NCI-H1092 treated with DMSO at 0.1 percent for 48 hours (cell line): ENCODE measurements at regions not wholly inside any gene's neighbourhood (a gene's known extent, or its start where the extent isn't known, plus 50 kb on each side); places are given as distances from the start of the nearest gene placed in this dataset.

ENCODE experiments used
- DNase-seq: peaks from one replicate; lab custom pipeline; 2025; lab: John Stamatoyannopoulos, UW

DNA sequence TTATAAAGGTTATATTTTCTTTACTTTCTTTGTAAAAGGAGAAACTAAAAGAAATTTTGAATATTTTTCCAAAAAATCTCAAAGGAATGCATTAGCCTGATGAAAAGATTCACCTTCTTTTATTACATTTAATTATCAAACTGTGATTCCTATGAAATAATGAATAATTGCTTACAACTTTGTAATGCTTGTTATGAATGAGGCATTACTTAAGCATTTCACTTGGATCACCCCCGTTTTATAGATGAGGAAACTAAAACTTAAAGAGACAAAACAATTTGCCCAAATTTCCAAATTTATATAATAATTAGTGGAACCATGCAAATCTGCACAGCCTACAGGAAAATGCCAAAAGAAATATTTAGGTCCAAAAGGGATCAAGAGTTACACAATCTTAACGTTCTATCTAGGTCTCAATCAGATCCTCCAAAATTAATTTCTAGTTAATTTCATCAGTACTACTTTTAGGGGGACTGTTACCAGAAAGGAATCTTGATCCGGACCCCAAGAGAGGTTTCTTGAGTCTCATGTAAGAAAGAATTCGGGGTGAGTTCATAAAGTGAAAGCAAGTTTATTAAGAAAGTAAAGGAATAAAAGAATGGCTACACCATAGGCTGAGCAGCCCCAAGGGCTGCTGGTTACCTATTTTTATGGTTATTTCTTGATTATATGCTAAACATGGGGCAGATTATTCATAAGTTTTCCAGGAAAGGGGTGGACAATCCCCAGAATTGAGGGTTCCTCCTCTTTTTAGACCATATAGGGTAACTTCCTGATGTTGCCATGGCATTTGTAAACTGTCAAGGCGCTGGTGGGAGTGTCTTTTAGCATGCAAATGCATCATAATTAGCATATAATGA lies 288.0 kb downstream of the ADGB start:
- DNase-seq: no peak

DNA sequence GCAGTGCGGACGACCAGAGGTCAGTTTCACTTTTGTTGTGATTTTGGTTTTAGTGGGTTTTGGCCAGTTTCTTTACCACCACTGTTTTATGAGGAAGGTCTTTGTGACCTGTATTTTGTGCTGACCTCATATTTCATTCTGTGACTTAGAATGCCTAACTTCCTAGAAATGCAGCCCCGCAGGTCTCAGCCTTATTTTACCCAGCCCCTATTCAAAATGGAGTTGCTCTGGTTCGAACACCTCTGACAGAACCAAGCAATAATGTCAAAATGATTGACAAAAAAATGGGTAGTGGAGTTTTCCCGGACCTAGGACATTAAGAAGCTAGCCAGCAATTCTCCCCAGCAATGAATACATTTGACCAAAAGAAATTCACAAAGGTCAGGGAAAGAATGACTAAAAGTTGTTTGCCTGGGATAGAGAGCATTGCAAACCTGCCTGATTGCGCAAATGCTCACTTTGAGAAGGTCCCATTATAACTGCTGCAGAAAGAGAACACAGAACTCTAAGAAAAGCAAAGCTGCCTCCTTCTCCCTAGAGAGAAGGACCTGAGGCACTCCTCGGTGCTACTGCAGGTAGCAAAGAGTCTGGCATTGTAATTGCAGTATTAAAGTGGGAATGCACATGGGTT lies 288.8 kb downstream of the ADGB start:
- DNase-seq: no peak

DNA sequence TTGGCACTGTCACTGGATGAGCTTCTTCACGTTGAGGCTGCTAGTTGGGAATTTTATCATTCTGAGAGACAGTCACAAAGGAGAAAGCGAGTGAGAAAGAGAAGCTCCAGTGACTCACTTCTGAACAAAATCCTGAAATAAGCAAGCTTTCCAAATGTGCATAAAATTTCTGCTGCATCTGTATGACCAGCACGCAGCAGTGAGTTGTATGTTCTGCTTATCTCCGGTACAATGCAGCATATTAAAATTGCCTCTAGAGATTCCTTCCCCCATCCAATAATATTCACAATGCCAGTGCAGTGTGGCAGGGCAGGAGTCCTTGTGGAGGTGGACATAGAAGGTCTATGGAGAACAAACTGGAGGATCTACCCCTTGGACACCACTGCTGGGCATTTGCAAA lies 290.5 kb downstream of the ADGB start:
- DNase-seq: no peak

DNA sequence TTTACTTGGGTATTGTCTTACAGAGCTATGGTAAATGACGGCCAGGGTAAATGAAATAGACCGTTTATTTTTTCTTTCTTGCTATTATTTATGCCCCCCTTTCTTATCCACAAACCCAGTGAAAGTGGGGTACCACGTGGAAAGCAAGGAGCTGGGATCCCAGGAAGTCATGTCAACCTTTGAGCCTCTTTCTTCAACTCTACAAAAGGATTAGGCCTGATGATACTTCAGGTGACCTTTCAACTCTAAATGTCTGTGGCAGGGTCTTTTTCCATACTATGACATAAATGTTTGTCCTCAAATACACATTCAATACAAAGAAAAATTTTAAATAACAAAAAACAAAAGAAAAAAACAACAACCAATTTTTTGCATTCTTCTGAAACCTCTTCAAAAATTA lies 291.4 kb downstream of the ADGB start:
- no peak for DNase-seq

GRCh38 chr6:146890644-146891434 lies 292.1 kb downstream of the ADGB start:
- DNase-seq: no peak

- DNase-seq: no peak
Measured at GRCh38 chr6:146891615-146892265, 293.0 kb downstream of the ADGB start.

DNA sequence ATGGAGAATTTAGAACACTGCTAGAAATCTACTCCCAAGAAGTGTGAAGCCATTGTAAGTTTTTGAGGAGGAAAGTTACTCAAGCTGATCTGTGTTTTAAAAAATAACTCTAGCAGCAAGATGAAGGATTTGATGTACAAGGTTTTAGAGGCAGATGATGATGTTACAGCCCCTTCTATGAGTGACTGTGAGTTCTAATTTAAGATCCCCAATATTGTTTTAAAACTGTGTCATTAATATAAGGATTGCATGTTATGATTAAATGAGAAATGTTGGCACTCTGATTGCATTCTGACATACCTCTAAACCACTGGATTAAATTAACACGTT lies 293.5 kb downstream of the ADGB start:
- no peak for DNase-seq

DNA sequence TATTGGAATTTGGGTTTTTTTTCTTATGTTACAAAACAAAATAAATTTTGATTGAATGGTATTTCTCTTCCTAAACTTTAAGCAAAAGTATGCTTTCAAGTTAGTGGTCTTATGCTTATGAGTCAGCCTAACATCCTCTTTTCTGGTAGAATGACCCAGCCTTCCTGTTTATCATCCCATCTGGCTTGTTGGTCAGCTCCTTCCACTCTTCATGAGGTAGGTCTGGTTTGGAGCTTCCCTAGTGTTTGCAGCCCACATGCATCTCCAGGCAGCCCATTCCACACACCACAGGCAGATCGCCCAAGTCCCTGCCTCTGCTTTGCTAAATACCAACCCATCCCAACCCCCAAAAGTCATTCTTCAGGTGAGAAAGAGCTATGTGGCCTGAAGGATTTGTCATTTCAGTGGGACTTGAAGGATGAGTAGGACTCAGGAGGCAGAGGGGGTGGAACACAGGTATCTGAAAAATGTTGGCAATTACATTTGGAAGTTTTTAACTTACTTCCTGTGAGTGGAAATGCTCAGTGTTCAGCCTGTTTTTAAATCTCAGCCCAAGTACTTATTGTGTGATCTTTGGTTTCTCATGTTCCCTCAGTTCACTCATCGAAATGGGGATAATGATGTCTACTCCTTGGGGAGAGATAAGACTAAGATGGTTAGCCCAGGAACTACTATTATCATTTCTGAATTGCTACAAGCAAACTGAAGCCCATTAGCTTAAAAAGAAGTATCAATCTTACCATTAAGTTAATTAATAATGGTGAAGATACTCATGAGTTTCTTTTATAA lies 294.0 kb downstream of the ADGB start:
- no peak for DNase-seq

DNA sequence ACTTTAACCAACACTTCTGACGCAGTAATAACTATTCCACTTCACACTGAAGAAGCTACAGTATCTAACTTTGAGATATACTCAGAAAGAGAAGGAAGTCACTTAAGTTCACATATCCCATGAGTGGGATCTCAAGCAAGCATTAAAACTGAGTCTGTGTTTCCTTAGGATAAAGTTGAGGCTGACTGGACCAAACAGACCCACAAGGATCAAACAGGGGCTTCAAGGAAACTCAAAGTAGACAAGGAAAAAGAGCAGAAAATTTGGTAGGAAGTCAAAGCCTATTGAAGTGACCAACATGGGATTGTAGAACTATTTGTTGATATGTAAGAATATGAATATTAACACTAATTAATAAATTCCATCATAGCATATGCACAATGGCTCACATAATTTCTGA lies 294.9 kb downstream of the ADGB start:
- no peak for DNase-seq

GRCh38 chr6:146894624-146895023 lies 295.9 kb downstream of the ADGB start:
- DNase-seq: no peak

DNA sequence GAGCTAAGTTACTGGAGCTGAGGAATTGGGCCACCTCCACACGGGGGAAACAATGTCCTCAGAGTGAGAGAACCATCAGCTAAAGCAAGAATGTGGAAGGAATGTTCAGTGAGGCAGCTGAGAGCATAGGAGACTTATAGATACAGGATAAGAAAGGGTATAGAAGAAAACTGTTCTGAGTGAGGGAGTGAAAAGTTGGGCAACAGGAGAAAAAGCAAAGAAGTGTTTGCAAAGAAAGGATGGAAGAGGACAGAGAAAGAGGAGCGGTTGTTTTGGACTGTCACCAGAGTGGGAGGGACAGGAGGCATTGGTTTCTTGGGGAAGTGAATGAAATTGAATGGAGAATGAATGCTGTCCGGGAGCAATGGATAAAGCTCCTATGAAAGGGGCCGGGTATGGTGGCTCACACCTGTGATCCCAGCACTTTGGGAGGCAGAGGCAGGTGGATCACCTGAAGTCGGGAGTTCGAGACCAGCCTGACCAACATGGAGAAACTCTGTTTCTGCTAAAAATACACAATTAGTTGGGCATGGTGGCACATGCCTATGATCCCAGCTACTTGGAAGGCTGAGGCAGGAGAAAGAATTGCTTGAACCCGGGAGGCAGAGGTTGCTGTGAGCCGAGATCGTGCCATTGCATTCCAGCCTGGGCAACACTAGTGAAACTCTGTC lies 296.5 kb downstream of the ADGB start:
- DNase-seq: no peak

GRCh38 chr6:146895772-146896061 lies 296.9 kb downstream of the ADGB start:
- no peak for DNase-seq

DNA sequence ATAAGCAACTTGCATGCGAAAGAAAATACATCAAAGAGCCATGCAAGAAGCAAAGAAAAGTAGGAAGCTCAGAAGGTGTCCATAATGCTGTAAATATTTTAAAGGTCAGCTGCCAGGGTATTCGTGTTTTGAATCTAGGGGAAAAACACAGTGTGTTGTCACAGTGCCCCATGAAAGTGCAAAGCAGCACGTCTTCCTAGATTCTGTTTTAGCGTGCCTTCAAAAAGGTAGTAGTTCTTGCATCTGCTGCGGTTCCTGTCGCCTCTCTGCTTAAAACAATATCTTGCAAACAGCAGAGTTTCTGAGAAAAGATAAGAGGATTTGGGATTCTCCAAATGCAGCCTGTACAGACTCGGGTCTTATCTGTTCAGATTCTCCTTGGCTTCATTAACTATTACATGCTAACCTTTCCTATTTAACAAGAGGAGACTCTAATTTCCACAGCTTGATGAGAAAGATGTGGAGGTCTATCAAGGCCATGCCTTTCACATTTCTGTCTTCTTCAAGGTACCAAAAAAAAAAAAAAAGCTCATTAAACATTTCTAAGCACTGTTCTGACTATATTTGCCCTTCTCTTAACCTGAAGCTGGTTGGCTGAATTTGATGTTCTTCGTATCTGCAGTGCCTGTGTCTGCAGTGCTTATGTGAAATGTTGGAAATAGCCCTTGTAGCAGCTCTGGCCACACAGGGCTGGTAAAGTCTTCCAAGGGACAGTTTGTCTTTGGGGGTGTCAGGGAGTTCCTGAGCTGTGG lies 297.5 kb downstream of the ADGB start:
- DNase-seq: no peak

DNA sequence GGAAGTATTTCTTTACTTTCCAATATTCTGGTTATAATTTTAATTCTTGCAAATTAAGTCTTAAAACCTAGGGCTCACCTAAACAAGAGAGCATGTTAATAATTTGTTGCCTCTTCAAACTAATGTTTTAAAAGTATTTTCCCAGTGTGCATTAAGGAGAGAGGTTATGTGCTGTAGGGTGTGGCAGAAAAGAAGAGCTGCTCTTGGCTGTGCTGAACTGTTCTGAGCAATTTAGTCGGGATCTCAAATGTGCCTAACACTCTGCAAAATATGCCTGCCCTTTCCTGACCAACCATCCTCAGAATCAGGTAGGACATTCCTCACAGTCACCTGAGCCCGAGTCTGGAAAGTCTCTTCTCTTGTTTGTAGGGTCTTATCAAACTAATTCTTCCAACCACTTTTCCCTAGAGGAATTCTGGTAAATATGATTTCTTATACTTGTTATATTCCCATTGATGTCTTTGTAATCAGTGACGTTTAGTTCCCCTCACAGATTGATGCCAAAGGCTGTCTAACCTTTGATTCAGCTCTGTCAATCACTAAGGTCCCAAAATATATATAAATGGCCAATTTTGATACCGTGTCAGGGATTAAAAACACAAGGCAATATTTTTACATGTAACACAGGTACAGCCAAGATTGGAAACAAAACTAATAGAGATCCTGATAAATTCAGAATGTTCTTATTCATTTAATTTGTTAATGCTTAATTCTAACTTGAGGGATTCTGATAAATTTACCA lies 298.4 kb downstream of the ADGB start:
- no peak for DNase-seq

GRCh38 chr6:146898069-146898887 lies 299.5 kb downstream of the ADGB start:
- no peak for DNase-seq

DNA sequence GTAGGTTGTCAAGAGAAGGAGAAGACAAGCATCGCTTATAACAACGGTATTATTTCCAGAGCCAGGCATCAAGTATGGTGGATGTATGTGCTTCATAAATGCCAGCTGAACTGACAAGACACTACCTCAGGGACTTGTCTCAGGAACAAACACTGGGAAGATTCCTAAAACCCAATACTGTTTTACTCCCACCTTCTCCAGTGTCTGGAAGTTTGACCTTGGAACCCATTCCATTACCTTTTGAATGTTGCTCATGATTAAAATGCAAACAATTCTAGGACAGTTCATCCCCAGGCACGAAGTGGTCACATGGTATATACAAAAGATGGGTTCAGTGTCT lies 300.1 kb downstream of the ADGB start:
- no peak for DNase-seq

DNA sequence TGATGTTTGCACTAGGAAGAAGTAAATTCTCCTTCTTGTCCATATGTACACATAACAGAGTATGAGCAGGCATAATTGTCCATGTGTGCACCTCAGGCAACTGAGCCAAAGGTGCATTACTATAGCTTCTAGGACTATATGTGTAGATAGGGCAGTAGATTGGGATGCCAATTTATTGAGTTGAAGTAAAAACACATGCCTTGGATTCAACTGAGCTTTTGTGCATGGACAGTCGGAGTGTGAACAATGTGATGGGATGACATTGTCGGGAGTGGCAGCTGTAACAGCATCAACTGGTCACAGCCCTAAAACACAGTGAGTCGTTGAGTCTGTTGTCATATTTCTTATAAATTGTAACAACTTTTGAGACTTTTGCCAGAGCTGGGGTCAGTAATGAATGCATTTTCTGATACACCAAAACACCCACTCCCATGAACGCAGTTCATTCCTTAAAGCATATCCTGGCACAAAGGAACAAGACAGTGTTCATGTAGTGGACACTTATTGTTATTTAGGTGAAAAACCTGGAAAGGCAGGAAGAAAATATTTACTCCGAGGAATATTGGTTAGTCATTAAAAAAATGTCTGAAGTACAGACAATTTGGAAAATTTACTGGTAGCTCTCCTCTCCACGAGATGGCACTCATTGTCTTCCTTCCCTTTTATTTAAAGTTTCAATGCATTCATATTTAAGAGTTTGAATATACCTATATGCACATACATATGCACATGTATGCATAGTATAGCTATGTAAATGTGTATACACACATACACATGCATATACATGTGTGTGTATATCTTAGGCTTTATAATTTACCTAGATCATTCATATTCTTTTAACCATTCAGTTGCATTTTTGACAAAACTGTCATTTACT lies 302.0 kb upstream of the STXBP5 start:
- no peak for DNase-seq

DNA sequence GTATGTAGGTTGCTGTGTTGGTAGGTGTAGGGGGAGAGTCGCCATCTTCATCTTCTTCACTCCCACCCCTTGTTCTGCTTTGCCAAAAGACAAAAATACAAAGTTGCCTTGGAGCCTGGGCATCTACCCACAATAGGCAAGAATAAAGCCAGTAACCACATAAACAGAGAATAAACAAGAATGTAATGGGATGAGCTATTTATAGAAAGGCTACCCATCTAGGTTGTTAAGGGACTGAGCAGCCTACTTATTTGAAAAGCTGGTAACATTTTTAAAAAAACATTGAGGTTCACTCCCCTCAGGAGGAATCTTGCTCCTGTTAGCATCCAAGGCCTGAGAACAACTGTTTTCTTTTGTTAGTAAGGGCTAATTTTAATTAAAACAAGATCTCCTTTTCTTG lies 301.4 kb upstream of the STXBP5 start:
- no peak for DNase-seq
